Kasumi-1 (cell line): ENCODE measurements at regions not wholly inside any gene's neighbourhood (a gene's known extent, or its start where the extent isn't known, plus 50 kb on each side); places are given as distances from the start of the nearest gene placed in this dataset.

ENCODE experiments used
- DNase-seq, 2 experiments: peaks; one replicate each; lab custom pipeline; 2025; lab: John Stamatoyannopoulos, UW

DNA sequence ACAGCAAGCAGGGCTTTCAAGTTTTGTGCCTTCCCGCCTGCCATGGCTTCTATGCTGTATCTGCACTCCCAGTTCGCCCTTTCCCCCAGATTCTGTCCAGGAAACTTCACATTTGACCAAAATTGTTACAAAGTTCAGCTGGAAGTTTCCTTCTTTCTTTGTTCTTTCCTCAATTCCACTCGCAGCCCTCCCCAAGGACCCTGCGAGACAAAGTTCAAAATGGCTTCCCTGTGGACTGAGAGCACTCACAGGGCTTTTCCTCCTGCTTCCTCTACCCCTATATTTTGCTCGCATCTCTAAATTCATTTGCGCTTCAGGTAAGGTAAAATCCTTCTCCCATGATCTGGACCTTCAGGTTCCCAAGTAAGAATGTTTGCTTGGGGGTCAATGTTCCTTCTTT lies 1348.4 kb upstream of the B3GALT2 start:
- DNase-seq: no peak

DNA sequence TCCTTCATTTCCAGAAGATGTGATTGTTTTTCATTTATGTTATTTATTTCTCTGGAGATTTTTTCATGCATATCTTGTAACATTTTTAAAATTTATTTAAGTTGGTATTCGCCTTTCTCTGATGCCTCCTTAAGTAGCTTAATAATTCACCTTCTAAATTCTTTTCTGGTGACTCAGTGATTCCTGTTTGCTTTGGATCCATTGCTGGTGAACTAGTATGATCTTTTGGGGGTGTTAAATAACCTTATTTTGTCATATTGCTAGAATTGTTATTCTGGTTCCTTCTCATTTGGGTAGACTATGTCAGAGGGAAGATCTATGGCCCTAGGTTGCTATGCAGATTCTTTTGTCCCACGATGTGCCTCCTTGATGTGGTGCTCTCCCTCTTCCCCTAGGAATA lies 1347.2 kb upstream of the B3GALT2 start:
- DNase-seq: no peak

DNA sequence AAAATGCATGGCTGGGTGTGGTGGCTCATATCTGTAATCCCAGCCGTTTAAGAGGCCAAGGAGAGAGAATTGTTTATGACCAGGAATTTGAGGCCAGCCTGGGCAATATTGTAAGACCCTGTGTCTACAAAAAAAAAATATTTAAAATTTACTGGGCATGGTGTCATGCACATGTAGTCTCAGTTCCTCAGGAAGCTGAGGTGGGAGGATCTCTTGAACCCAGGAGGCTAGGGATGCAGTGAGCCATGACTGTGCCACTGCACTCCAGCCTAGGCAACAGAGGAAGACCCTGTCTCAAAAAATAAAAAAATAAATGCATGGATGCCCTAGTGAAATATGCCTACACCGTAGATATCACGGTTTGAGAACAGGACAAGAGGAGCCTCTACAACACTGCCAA lies 1331.2 kb upstream of the B3GALT2 start:
- DNase-seq: no peak

DNA sequence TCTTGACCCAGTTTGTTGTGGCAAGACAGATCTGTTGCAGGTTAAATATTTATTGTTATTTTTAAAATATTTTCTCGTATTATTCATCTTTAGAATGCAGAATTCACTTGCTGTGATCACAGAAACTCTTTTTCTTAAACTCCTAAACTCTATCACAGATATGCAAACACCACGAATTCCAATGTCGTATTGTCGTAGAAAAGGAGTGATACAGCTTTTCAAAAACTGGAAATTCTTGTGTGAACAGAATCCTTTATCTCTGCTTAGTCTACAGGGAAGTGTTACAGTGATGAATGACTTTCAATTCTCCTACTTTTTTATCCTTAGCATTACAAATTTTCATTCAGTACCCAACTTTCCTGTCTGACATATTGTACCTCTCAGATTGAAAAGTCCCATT lies 1329.5 kb upstream of the B3GALT2 start:
- DNase-seq: no peak

DNA sequence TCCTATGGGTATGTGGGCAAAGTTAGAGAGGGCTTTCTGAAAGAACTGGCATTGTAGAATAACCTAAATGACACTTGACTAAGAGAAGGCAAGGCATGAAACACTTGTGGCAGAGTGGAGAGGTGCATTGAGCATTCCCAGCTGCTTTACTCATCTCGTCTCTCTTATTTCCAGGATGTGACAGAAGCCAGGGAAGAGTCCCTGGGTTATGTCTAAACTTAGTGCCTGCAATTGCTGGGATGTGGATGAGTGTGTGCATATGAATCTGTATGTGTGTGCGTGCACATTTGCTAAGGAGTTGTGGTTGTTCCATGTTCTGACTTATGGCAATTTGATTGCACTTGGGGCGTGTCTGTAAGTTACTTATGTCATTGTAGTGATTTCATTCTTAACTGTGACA lies 1326.5 kb upstream of the B3GALT2 start:
- DNase-seq: no peak

DNA sequence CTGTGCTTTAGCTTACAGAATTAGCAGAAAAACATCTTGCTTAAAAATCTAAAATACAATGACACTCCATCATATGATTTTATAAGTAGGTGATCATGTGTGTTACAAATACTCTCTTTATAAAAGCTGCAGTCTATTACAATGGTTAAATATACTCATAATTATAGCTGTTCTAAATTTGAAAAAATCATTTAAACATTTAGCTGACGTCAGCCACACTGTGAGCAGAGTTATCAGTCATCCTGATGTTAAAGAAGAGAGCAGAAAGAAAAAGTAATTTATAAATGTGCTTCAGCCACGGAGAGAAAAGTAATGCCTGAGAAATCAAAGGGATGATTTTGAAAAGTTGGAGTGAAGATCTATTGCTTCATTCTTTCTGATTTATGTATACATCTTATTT lies 1325.9 kb upstream of the B3GALT2 start:
- DNase-seq: no peak

DNA sequence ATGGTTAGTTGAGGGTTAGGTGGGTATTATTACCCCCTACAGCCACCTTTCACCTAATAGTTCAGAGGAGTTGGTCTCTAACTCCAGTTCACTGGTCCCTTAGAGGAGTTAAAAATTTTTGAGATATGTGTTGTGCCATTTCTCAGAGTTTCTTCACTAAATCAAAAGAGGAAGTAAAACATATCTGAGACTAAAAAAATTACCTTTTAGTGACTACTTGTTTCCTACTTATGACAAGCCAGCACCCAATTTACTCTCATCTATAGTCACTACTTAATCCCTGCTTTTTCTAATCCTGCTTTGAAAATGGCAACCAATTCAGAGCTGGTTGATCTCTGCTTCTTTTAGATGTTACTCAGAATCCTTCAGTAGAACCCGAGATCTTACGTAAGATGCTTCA lies 1316.8 kb upstream of the B3GALT2 start:
- DNase-seq: no peak

DNA sequence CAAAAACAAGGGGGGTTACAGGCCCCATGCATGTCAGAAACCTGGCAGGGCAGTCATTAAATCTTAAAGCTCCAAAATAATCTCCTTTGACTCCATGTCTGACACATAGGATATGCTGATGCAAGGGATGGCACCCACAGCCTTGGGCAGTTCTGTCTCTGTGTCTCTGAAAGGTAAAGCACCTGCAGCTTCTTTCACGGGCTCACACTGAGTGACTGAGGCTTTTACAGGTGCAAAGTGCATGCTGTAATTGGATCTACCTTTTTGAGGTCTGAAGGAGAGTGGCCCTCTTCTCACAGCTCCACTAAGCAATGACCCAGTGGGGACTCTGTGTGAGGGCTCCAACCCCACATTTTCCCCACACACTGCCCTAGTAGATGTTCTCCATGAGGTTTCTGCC lies 1309.0 kb upstream of the B3GALT2 start:
- DNase-seq: no peak

DNA sequence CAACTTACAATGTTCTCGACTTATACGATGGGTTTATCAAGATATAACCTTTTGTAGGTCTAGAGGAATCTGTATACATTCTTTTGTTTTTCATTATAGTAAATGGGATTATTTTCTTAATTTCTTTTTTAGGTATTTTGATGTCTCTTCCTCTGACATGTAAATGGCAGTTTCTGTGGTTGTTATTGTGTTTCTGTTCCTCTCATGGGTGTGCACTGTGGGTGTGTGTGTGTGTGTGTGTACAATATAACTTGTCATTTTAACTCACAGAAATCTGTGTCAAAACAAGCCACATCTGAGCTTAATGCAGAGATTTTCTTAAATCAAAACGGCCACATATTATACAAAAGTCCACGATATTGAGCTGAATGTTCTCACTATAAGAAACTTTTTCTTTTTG lies 1300.8 kb upstream of the B3GALT2 start:
- DNase-seq: no peak

DNA sequence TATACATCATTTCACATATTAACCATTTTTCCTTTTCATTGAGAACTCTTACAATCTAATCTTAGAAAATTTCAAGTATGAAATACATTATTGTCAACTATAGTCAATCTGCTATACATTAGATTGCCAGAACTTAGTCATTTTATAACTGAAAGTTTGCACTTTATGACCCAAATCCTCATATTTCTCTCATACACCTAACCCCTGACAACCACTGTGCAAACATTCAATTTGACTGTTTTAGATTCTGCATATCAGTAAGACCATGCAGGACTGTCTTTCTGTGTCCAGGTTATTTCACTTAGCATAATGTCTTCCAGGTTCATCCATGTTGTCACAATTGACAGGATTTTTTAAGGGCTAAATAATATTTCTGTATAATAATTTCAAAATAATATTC lies 1299.0 kb upstream of the B3GALT2 start:
- no peak for DNase-seq

DNA sequence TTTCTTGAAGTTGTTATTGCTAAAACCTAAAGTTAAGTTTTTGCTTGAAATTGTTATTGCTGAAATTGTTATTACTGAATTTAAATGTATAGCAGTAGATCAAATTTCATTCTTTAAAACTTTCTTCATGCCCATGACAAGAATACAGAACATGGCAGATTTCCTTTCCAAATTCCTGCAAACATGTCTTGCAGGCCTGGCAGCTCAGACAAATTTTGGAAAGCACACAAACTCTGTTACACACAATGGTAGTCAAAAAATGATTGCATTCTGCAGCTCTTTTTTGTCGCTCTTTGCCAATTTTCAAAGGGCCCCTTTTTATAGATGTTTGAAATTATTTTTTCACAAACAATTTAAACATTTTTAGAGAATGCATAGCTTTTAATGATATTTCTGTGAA lies 1292.3 kb upstream of the B3GALT2 start:
- no peak for DNase-seq

DNA sequence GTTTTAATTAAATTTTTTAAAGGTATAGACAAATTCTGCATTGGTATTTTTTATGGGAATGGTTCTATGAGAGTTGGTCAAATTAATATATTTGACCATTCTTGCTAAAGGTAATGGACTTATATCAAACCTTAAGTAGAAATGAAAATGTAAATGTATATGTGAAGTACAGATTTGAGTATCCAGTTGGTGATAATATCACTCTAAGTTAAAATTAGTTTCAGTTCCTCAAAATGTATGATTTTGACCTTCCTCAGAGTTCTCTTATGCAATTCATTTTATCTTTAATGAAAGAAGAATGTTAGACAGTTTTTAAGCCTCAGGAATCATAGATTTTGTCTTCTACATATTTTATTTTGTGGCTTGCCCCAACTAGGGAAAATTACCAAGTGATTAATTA lies 1291.5 kb upstream of the B3GALT2 start:
- peak in 1 of 2 experiments; percentile 5 for DNase-seq

DNA sequence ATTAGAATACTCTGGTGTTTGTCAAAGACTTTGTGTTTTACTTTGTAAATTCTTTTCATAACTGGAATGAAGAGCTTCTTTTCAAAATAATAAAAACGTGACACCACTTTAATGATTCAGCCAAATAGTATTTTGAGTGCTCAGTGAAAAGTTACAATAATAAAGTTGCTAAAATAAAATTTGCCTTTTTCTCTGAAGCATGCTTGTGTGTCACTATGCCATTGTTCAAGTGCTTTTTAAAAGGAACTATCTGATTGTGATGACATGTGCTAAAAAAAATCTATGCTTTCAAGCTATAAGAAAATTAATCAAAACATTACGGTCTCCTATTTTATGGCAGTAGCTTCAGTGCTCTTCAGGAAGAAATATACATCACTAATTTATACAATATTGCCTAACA lies 1290.5 kb upstream of the B3GALT2 start:
- no peak for DNase-seq

DNA sequence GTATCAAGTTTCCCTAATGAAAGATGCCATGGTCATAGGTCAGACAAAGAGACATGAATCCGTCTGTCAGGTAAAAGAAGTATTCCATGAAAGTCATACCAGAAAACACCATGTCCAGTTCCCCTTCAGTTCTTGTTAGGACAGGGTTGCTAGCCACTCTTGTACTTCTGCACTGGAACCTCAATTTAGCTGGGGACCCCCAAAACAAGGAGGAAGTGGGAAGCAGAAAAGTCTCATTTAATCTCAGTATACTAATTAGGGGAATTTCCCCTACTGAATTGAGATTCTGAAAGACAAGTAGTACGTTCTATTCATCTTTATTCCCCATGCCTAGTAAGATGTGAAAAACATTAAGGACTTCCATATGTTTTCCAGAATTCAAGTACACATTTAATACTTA lies 1289.9 kb upstream of the B3GALT2 start:
- no peak for DNase-seq

DNA sequence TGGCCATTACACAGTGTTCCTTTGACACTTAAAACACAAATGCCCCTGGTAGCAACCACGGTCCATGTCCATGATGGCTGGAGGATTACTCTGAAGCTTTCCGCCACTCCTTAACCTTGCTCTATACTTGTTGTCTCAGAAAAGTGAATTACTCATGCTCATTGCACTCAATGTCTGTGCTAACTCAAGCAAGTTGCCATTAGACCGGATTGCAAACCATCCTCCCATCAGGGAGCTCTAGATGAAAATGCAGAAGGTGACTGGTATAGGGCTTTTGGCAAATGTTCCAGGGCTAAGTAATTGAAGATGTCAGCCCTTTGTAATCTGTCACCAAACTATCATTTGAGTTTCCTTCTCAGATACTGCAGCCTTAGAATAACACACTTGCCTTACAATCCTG lies 1288.3 kb upstream of the B3GALT2 start:
- no peak for DNase-seq

DNA sequence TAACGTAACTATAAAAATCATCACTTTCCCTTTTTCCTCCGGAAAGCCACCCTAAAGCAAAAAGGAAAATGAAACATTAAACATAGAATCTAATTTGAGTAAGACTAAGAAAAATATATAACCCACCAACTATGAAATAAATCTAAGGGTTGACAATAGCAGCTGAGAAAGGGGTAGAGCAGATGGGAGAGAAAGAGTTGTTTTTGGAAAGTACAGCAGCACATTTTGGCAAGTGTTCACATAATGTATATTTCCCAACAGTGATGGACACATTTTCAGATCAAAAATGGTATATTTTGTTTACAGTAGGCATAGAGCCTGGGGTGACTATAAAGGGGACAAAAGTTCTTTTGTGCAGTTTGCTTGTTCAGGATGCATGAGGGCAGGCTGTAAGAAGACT lies 1287.4 kb upstream of the B3GALT2 start:
- no peak for DNase-seq

DNA sequence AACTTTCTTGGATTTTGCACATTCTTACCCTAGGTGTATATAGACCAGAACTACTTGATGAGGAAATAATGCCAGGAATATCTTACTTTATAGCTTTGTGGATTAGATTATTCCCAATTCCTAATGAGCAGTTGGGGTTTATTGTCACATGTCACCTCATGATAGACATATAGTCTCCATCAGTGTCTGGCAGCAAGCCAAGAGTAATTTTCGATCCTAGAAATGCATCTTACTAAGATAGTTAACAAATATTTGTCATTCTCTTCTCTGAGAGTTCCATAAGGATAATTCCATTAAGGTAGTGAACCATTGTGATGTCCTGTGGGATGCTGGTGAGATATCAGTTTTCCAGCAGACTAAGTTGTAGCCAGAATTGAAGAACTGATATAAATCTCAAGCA lies 1282.9 kb upstream of the B3GALT2 start:
- no peak for DNase-seq

DNA sequence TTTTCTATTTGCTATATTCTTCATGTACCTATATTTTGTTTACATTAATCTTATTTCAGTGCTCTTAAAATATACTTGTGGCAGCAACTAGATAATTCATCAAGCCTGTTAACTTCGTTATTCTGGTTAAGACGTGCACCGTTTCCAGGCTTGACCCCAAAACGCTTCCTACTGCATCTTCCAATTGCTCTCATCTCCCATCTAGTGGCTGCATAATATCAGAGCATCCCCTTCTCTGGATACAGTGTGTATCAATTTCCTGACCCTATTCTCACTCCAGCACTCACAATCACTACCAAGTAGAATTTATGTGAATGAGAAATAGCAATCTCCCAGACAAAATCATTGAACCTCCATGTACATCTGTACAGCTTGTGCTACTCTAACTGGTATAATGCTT lies 1280.3 kb upstream of the B3GALT2 start:
- DNase-seq: no peak

DNA sequence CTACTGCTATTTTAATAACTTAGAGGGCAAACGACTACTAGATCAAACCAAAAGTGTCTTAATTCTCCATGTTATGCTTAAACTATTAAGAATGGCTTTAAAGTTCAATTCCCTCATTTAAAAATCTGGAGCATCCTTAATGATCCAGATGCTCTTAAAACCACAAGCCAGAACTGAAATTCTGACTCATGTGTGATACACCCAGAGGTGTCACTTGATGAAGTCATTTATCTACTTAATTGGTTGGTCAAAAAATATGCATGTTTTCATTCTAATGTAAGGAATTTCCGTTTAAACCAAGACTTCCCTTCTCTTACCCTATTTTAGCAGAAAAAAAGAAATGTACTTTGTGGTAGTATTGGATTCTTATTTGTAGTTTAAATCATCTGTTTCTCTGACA lies 1261.2 kb upstream of the B3GALT2 start:
- no peak for DNase-seq

DNA sequence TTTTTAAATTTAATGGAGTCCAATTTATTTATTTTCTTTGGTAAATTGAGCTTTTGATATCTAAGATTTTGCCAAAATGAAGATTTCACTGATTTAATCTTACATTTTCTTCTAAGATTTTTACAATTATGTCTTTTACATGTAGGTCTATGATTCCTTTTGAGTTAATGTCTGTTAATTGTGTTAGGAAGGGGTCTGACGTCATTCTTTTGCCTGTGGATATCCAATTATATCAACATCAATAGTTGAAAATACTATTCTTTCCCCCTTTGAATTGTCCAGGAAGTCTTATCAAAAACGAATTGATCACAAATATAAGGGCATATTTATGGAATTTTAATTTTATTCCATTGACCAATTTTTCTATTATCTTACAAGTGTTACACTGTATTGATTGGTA lies 1258.8 kb upstream of the B3GALT2 start:
- DNase-seq: no peak

DNA sequence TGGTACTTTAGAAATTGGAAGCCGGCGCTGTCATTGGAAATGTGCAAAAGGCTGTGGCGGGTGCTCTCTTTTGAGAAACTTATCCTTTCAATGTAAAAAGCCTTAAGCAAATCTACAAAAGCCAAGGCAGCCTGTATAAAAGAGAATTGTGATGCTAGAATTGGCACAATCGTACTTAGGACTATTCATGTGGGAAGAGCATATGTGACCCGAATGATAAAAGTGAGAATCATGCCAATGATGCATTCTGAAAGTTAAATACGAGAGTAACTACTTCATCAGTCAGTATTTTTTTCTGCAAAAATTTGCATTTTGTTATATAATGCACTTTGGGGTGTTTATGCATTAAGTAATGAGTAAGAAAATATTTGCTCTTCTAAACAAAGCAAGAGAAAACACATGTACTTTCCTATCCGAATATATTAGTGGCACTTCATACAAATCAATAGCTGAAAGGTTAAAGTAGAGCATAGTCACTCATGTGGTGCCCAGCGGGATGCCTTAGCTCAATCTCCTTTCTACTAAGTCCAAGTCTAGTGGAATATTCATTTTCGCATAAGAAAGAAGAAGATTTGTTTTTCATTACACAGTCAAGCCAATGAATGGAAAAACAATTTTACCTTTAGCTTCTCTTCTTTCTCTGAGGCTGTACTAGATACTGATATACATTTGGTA lies 1256.6 kb upstream of the B3GALT2 start:
- DNase-seq: no peak

DNA sequence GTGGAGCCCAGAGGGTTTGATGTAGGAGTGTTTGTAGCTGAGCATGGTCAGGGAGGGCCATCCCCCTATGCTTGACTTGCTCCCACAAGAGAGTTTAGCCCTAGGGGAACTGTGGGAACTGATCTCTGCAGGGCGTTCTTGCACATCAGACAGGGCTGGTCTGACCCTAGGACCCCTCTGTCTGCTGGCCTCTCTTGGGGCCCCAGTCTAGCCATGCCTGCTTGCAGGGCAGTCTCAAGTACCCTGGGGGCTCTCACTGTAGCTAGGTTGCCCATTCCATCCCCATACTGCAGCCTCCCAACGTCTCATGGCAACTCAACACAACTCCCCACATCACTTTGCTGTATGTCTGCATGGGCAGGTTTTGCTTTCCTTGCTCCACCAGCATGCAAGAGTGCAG lies 1250.7 kb upstream of the B3GALT2 start:
- DNase-seq: no peak

DNA sequence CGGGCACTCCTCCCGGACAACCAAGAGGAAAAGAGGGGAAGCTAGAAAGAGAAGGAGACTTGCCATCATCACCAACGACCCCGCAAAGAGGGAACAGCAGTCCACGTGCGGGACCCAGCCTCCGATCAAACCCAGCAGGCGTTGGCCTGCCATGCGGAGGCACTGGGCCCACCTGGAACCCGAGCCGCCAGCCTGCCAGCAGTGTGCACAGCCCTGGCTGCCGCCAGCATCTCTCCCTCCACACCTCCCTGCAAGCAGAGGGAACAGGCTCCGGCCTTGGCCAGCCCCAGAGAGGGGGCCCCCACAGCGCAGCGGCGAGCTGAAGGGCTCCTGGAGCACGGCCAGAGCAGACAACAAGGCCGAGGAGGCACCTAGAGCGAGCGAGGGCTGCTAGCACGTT lies 1244.7 kb upstream of the B3GALT2 start:
- DNase-seq: no peak

DNA sequence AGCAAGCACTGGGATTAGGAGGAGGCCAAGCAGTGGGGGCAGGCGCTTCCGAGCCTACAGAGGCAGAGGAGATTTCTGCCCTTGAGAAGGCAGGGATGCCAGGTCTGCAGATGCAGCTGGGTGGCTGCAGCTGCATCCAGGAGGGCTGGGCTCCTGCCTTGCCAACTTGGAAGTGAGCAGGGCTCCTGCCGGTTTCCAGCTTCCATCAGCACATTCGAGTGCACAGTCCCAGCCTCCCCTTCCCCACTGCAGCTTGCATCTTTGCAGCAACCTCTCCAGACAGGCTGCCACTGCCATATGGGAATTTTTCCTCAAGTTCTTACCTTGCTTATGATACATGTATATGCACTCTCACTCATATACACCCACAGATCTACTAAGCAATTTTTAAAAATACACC lies 1234.3 kb upstream of the B3GALT2 start:
- no peak for DNase-seq

DNA sequence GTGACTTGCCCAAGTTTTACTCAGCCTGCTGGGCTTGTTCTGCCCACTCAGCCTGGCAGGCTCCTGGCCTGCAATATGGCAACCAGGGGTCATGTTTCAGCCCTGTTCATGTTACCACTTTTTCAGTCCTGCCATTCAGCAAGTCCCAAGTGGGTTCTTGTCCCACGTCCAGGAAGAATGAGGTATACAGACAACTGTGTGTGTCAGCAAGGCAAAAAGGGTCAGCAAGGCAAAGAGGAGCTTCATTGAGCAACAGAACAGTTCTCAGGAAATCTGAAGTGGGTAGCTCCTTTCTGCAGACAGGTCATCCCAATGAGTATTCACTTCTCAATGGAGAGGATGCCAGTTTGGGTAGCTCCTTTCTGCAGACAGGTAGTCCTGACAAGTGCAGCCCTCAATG lies 1233.3 kb upstream of the B3GALT2 start:
- no peak for DNase-seq
